Activated T-helper 17 cell treated with anti-CD3 and anti-CD28 coated beads, Interleukin-2, amount 50 U/mL, for 72 hours (primary cell): ENCODE measurements at regions not wholly inside any gene's neighbourhood (a gene's known extent, or its start where the extent isn't known, plus 50 kb on each side); places are given as distances from the start of the nearest gene placed in this dataset.
"Not testable (repeated sequence)": the region's sequence is repeated elsewhere in the genome, so short reads cannot be mapped to it uniquely, and the experiment has no call there.

ENCODE experiments used
- ATAC-seq: fragments of 150-1000 bp; cut with Tn5 transposase; replicated peaks from 2 replicates; pipeline ENCODE4 v1.10.0; 2021; ENCODE audit warnings: mild to moderate bottlenecking, moderate library complexity
- H3K27ac Mint-ChIP-seq: one replicate; pipeline ENCODE4 v1.8.0; 2022; ENCODE audit warnings: mixed read lengths
- H3K27me3 Mint-ChIP-seq: one replicate; pipeline ENCODE4 v1.8.0; 2022; ENCODE audit warnings: mixed read lengths
- H3K36me3 Mint-ChIP-seq: one replicate; pipeline ENCODE4 v1.8.0; 2022; ENCODE audit warnings: low read depth, mild to moderate bottlenecking, mixed read lengths
- H3K4me1 Mint-ChIP-seq: one replicate; pipeline ENCODE4 v1.8.0; 2022; ENCODE audit warnings: mixed read lengths
- H3K4me3 Mint-ChIP-seq: one replicate; pipeline ENCODE4 v1.8.0; 2022; ENCODE audit warnings: mild to moderate bottlenecking, mixed read lengths
- H3K9me3 Mint-ChIP-seq: one replicate; pipeline ENCODE4 v1.8.0; 2022; ENCODE audit warnings: mixed read lengths

DNA sequence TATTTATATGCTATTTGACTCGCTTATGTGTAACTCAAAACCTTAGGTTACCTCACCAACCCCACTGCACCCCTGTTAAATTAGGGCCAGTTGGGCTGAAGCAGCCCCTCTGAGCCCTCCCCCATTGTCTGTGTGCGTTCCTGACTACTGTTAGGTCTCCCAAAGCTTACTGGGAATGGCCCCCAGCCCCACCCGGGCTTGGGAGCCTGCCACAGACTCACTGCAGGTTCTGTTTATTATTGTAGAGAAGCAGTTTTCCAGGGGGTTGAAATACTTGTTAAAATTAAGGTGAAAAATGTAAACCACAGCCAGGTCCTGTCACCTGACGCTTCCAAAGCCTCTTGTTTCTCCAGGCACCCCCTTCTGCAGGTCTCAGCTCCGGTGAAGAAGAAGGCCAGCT, 151.7 kb downstream of the FOXL1 start:
- H3K36me3 Mint-ChIP-seq, result no peaks in the 10 kb centered on the region
- H3K9me3 Mint-ChIP-seq, result no peaks in the 10 kb centered on the region
- H3K4me1 Mint-ChIP-seq, result no peaks in the 10 kb centered on the region
- ATAC-seq, result no peak
- no peak overlapping the region for H3K4me3 Mint-ChIP-seq
- H3K27me3 Mint-ChIP-seq, result peaks cover 30% of the 10 kb centered on the region
- no peak overlapping the region for H3K27ac Mint-ChIP-seq

GRCh38 chr16:86730597-86730996, 152.2 kb downstream of the FOXL1 start:
- no peak overlapping the region for H3K27ac Mint-ChIP-seq
- no peaks in the 10 kb centered on the region for H3K9me3 Mint-ChIP-seq
- no peak for ATAC-seq
- H3K27me3 Mint-ChIP-seq, result peaks cover 30% of the 10 kb centered on the region
- H3K4me1 Mint-ChIP-seq, result no peaks in the 10 kb centered on the region
- H3K36me3 Mint-ChIP-seq, result no peaks in the 10 kb centered on the region
- no peak overlapping the region for H3K4me3 Mint-ChIP-seq

- Mint-ChIP-seq H3K36me3 (no peaks in the 10 kb centered on the region), H3K27me3 (peaks cover 32% of the 10 kb centered on the region), H3K4me3 (no peak overlapping the region), H3K27ac (no peak overlapping the region), H3K4me1 (no peaks in the 10 kb centered on the region), H3K9me3 (no peaks in the 10 kb centered on the region)
- ATAC-seq, result no peak
These were observed 154.4 kb downstream of the FOXL1 start for GRCh38 chr16:86732621-86733295.

DNA sequence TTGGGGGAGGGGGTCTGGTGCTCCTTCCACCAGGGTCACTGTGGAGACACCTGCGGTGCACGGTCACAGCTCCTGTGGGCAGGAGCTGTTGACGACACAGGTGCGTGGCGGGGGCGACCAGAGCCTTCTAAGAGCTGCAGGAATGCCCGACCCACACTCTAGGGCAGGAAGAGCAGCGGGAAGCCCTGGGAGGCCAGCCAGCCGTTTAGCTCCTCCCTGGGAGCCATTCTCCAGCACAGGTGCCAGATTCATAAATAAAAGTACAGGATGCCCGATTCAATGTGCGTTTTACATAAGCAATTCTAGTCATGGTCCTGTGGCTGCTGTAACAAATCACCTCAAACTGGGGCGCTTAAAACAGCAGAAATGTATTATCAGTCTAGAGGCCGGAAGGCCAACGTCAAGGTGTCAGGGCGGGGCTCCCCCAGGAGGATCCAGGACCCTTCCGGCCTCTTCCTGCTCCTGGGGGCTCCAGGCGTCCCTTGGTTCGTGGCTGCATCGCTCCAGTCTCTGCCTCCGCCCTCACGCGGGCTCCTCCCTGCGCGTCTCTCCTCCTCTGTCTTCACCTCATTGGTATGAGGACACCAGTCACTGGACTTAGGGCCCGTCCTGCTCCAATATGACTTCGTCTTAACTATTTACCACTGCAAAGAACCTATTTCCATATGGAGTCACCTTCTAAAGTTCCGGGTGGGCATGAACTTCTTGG, 155.4 kb downstream of the FOXL1 start:
- no peak for ATAC-seq
- H3K9me3 Mint-ChIP-seq, result no peaks in the 10 kb centered on the region
- H3K27ac Mint-ChIP-seq, result no peak overlapping the region
- H3K4me3 Mint-ChIP-seq, result no peak overlapping the region
- H3K27me3 Mint-ChIP-seq, result peaks cover 25% of the 10 kb centered on the region
- no peaks in the 10 kb centered on the region for H3K36me3 Mint-ChIP-seq
- H3K4me1 Mint-ChIP-seq, result no peaks in the 10 kb centered on the region

GRCh38 chr16:86734543-86735460, 156.5 kb downstream of the FOXL1 start:
- no peak overlapping the region for H3K27ac Mint-ChIP-seq
- no peaks in the 10 kb centered on the region for H3K9me3 Mint-ChIP-seq
- no peaks in the 10 kb centered on the region for H3K4me1 Mint-ChIP-seq
- H3K36me3 Mint-ChIP-seq, result no peaks in the 10 kb centered on the region
- ATAC-seq, result no peak
- H3K4me3 Mint-ChIP-seq, result no peak overlapping the region
- H3K27me3 Mint-ChIP-seq, result peaks cover 34% of the 10 kb centered on the region

- no peak for ATAC-seq
- peaks cover 34% of the 10 kb centered on the region for H3K27me3 Mint-ChIP-seq
- no peak overlapping the region for H3K27ac Mint-ChIP-seq
- no peak overlapping the region for H3K4me3 Mint-ChIP-seq
- no peaks in the 10 kb centered on the region for H3K9me3 Mint-ChIP-seq
- no peaks in the 10 kb centered on the region for H3K36me3 Mint-ChIP-seq
- no peaks in the 10 kb centered on the region for H3K4me1 Mint-ChIP-seq
These were observed 157.4 kb downstream of the FOXL1 start for GRCh38 chr16:86735727-86736126.

DNA sequence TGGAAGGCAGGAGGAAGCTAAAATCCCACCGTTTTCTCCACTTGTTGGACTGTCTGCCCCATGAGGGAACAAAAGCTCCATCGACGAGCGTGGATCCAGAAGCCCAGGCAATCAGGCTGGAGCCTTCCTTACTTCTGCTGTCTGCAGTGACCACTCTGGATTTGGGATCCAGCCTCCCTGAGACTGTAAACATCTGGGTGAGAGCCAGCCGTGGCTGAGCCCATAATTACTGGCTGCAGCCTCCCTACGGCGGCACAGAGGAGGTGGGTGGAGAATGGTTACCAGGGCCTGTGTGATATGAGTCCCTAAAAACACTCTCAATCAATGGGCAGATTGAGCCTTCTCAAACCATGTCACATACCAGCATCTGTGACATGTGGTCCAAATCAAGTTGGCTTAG, 158.2 kb downstream of the FOXL1 start:
- Mint-ChIP-seq H3K4me1 (no peaks in the 10 kb centered on the region), H3K27me3 (peaks cover 39% of the 10 kb centered on the region), H3K27ac (no peak overlapping the region), H3K9me3 (no peaks in the 10 kb centered on the region), H3K36me3 (no peaks in the 10 kb centered on the region), H3K4me3 (no peak overlapping the region)
- no peak for ATAC-seq

GRCh38 chr16:86737083-86737482, 158.7 kb downstream of the FOXL1 start:
- Mint-ChIP-seq H3K27ac (no peak overlapping the region), H3K36me3 (no peaks in the 10 kb centered on the region), H3K9me3 (no peaks in the 10 kb centered on the region), H3K4me1 (no peaks in the 10 kb centered on the region), H3K4me3 (no peak overlapping the region), H3K27me3 (peaks cover 43% of the 10 kb centered on the region)
- no peak for ATAC-seq

DNA sequence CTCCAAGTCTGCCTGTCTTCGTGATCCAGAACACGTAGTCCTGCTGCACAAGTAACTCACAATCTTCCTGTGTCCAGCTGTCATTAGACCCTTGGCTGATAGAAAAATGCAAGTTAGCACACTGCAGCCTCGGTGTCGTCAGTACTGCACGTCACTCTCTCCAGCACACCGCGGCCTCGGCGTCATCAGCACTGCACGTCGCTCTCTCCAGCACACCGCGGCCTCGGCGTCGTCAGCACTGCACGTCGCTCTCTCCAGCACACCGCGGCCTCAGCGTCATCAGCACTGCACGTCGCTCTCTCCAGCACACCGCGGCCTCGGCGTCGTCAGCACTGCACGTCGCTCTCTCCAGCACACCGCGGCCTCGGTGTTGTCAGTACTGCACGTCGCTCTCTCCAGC, 160.0 kb downstream of the FOXL1 start:
- peaks cover 38% of the 10 kb centered on the region for H3K27me3 Mint-ChIP-seq
- H3K27ac Mint-ChIP-seq, H3K4me3 Mint-ChIP-seq, ATAC-seq, H3K9me3 Mint-ChIP-seq, H3K4me1 Mint-ChIP-seq, H3K36me3 Mint-ChIP-seq: not testable (repeated sequence)

DNA sequence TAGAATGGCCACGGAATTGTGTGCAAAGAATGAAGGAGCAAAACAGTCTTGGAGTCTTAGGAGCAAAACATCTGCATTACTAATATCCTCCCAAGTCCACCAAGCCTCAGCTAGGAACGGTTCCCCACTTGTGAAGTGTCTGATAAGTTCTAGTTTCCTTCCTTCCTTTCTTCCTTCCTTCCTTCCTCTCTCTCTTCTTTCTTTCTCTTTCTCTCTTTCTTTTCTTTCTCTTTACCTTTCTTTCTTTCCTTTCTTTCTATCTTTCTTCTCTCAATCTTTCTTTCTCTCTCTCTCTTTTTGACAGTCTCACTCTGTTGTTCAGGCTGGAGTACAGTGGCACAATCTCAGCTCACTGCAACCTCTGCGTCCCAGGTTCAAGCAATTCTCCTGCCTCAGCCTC, 160.8 kb downstream of the FOXL1 start:
- peaks cover 41% of the 10 kb centered on the region for H3K27me3 Mint-ChIP-seq
- no peak overlapping the region for H3K4me3 Mint-ChIP-seq
- H3K9me3 Mint-ChIP-seq, result no peaks in the 10 kb centered on the region
- no peaks in the 10 kb centered on the region for H3K4me1 Mint-ChIP-seq
- ATAC-seq, result no peak
- no peak overlapping the region for H3K27ac Mint-ChIP-seq
- no peaks in the 10 kb centered on the region for H3K36me3 Mint-ChIP-seq

- ATAC-seq, result no peak
- Mint-ChIP-seq H3K9me3 (no peaks in the 10 kb centered on the region), H3K4me1 (no peaks in the 10 kb centered on the region), H3K27me3 (peaks cover 39% of the 10 kb centered on the region), H3K36me3 (no peaks in the 10 kb centered on the region), H3K4me3 (no peak overlapping the region), H3K27ac (no peak overlapping the region)
These were observed 161.5 kb downstream of the FOXL1 start for GRCh38 chr16:86739808-86740207.

GRCh38 chr16:86740298-86740697, 161.9 kb downstream of the FOXL1 start:
- no peaks in the 10 kb centered on the region for H3K4me1 Mint-ChIP-seq
- no peak overlapping the region for H3K4me3 Mint-ChIP-seq
- H3K27ac Mint-ChIP-seq, result no peak overlapping the region
- ATAC-seq, result no peak
- no peaks in the 10 kb centered on the region for H3K36me3 Mint-ChIP-seq
- H3K9me3 Mint-ChIP-seq, result no peaks in the 10 kb centered on the region
- H3K27me3 Mint-ChIP-seq, result peaks cover 39% of the 10 kb centered on the region

GRCh38 chr16:86740906-86741799, 162.8 kb downstream of the FOXL1 start:
- Mint-ChIP-seq H3K36me3 (no peaks in the 10 kb centered on the region), H3K4me3 (peak overlapping the region; percentile 16), H3K27ac (no peak overlapping the region), H3K4me1 (no peaks in the 10 kb centered on the region), H3K27me3 (peaks cover 36% of the 10 kb centered on the region), H3K9me3 (no peaks in the 10 kb centered on the region)
- ATAC-seq, result no peak

DNA sequence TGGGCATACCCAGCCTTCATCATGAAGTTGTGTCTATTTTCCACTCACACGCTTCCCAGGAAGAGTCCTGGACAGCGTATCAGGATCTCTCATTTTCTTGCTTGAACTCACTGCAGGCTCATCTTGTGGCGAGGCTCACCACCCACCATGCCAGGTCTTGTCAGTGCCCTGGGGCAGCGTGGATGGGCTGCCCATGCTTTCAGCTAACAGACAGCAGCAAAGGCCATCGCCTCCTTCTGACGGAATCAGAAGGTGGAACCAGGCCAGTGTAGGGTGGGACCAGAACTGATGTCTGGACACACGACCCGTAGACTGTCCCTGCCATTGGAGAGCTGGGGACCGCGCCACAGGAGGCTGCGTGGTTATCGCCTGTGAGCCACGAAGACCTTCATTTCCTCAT, 169.4 kb downstream of the FOXL1 start:
- no peaks in the 10 kb centered on the region for H3K4me1 Mint-ChIP-seq
- H3K4me3 Mint-ChIP-seq, result no peak overlapping the region
- peaks cover 14% of the 10 kb centered on the region for H3K27me3 Mint-ChIP-seq
- no peak for ATAC-seq
- H3K27ac Mint-ChIP-seq, result no peak overlapping the region
- H3K36me3 Mint-ChIP-seq, result no peaks in the 10 kb centered on the region
- H3K9me3 Mint-ChIP-seq, result no peaks in the 10 kb centered on the region
